ENCODE measurements at regions not wholly inside any gene's neighbourhood (a gene's known extent, or its start where the extent isn't known, plus 50 kb on each side); places are given as distances from the start of the nearest gene placed in this dataset.

DNA sequence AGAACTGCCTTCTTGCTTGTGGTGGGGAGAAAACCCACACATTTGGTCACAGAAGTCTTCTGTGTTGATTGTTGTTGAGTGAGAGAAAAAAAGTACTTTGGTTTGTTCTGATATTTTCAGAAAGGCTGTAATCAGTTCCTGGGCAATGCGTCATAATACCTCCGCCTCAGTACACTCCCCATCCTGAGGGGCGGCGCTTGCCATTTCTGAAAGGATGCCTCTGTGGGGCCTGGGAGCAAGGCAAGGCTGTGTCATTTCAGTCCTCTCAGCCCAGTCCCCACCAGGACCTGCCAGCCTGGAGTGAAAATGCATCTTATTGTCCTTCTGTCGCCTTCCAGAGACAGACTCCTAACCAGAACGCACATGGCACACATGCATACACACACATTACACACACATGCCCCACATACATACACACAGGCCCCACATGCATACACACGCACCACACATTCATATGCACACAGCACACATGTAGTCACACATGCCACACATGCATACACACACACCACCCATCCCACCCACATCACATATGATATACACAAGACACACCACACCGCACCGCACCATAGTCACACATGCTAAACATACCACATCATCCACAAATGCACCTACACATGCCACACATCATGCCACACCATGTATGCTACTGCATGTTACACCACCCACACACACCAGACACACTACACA, 90.0 kb downstream of the CXCL12 start:
- DNase-seq (no peak), ATAC-seq (ENCODE audit: low read depth in 2 of 2) (no peak)
- Mint-ChIP-seq H3K27me3 (peaks cover 17 to 22% (median 19%) of the 10 kb centered on the region in 3 donors), H3K27ac (no peak overlapping the region), H3K4me3 (no peak overlapping the region), H3K36me3 (no peaks in the 10 kb centered on the region), H3K4me1 (no peaks in the 10 kb centered on the region), H3K9me3 (peaks cover 0 to 2% (median 0%) of the 10 kb centered on the region in 7 donors)

DNA sequence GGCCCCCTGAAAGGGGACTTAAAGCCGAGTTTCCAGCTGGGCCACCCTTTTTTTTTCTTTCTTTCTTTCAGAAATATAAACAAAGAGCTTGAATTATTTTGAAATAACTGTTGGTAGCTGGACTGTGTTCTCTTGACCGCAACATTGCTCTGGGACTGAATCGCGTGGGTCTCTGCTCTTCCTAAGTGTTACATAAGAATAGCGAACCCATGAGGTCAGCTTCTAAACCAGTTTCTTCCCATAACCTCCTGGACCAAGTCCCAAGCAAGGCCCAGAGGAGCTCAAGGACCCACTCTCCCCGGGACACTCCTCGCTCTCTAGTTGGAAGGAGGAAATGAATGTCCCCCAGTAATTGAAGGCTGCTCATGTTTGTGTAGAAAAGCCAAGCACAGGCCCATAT, 91.1 kb downstream of the CXCL12 start:
- no peak for DNase-seq
- no peak overlapping the region for H3K4me3 Mint-ChIP-seq
- H3K36me3 Mint-ChIP-seq: no peaks in the 10 kb centered on the region
- H3K27ac Mint-ChIP-seq: no peak overlapping the region
- H3K4me1 Mint-ChIP-seq: no peaks in the 10 kb centered on the region
- peaks cover 0 to 2% (median 0%) of the 10 kb centered on the region in 7 donors for H3K9me3 Mint-ChIP-seq
- no peak for ATAC-seq (ENCODE audit: low read depth in 2 of 2)
- H3K27me3 Mint-ChIP-seq: peaks cover 18 to 27% (median 22%) of the 10 kb centered on the region in 3 donors

DNA sequence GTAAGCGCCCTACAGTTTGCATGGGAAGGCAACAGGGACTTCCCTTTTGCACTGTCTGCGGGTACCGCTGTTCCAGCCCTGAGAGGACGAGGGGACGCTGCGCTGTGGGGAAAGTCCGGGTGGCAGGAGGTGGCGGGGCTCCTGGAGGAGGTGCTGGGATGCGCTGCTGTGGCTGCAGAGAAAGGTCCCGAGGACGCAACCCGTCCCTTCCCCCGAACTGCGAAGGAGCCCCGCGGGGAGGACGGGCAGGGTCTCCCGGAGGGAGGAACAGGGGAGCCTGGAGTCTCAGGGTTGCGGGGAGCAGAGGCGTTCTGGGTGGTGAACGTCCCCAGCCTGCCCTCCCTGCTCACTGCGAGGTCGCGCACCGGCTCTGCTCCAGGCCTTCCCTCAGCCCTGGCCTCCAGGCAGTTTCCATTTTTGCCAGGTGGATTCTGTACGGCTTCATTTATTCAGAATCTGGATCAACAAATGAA, 91.6 kb downstream of the CXCL12 start:
- DNase-seq (no peak), ATAC-seq (ENCODE audit: low read depth in 2 of 2) (no peak)
- Mint-ChIP-seq H3K4me3 (no peak overlapping the region), H3K9me3 (peaks cover 0 to 2% (median 0%) of the 10 kb centered on the region in 7 donors), H3K27ac (no peak overlapping the region), H3K36me3 (no peaks in the 10 kb centered on the region), H3K27me3 (peaks cover 20 to 29% (median 22%) of the 10 kb centered on the region in 3 donors), H3K4me1 (no peaks in the 10 kb centered on the region)

DNA sequence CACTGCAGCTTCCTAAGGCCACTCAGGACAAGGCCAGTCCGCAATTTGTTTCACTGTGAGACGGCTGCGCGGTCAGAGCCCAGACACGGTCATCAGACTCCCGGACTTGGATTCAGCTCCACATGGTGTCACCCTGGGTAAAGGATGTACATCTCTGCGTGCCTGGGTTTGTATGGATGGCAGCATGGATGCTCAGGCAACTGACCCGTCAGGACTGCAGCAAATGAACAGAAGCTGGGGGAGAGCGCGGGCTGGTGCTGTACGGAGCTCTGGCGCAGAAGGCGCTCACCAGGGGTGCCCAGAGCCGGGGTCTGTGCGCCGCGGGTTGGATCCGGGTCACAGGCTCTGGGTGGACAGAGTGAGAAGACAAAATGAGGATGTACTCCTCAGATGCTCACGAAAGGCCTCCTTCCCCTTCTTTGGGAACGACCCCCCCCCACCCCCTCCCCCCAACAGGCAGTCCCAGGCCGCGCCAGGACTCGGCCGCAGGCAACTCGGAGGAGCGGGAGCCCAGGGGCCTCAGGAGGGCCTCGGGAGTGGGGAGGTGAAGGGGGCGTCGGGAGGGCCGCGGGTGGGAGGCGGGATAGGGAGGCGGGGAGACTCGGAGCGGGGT, 92.4 kb downstream of the CXCL12 start:
- Mint-ChIP-seq H3K36me3 (no peaks in the 10 kb centered on the region), H3K27ac (no peak overlapping the region), H3K4me3 (no peak overlapping the region), H3K4me1 (no peaks in the 10 kb centered on the region), H3K27me3 (peaks cover 17 to 29% (median 26%) of the 10 kb centered on the region in 3 donors), H3K9me3 (peaks cover 0 to 2% (median 0%) of the 10 kb centered on the region in 7 donors)
- ATAC-seq (ENCODE audit: low read depth in 2 of 2) (no peak), DNase-seq (no peak)

DNA sequence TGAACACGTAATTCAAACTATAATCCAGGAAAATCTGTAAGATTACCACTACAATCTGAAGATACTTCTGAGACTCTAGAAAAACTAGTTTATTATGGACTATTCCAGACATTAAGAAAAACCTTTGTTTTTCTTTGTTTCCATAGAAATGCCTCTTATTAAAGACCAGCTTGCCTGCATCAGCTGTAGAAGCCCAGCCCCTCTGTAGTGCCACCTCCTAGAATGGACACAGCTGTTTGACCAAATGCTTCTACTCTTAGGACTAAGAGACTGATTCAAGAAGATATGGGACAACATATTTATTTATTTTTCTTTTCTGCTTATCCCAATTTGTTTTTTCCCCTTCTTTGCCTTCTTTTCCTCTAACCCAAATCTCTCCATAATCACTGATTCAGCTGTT, 93.8 kb downstream of the CXCL12 start:
- Mint-ChIP-seq H3K27ac (no peak overlapping the region), H3K36me3 (no peaks in the 10 kb centered on the region), H3K4me1 (no peaks in the 10 kb centered on the region), H3K27me3 (peaks cover 15 to 29% (median 21%) of the 10 kb centered on the region in 3 donors), H3K9me3 (peaks cover 0 to 2% (median 0%) of the 10 kb centered on the region in 7 donors), H3K4me3 (no peak overlapping the region)
- no peak for ATAC-seq (ENCODE audit: low read depth in 2 of 2)
- no peak for DNase-seq

DNA sequence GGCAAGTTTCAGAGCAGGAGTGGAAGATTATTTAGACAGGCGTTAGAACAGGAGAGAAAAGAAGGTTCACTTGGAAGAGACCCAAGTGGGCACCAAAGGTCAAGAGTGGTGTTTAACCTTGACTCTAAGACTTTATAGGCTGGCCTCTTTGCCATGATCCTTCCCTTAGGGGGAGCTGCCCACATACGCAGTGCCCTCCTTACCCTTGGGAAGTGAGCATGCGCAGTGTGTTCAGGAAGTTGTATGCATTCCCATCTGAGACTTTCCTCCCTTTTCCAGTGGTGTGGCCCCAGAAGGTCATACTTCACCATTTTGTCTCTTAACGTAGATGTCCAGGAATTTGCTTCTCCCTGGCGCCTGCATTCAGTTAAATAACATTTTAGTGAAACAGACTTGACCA, 95.8 kb downstream of the CXCL12 start:
- Mint-ChIP-seq H3K27me3 (peaks cover 15 to 35% (median 27%) of the 10 kb centered on the region in 3 donors), H3K27ac (no peak overlapping the region), H3K4me3 (no peak overlapping the region), H3K9me3 (peaks cover 0 to 2% (median 0%) of the 10 kb centered on the region in 7 donors), H3K36me3 (no peaks in the 10 kb centered on the region), H3K4me1 (no peaks in the 10 kb centered on the region)
- ATAC-seq (ENCODE audit: low read depth in 2 of 2) (no peak), DNase-seq (no peak)

DNA sequence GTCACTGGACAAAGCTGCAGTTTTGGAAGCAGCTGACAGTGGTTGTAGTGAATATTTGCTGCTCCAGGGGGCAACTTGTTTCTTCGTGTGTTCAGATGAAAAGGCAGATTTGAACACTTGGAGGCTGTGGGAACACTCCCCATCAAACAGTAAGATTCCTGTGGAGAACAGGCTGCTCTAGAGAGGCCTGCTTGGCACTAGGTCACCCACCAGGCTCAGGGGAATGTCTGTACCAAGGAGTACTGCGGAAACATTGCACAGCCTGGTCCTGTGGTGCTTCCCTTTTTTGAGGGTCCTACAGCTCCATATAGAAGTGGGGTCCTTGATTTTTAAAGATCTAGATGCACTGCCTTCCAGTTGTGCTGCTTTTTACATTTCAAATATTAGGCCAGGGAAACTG, 97.5 kb downstream of the CXCL12 start:
- Mint-ChIP-seq H3K9me3 (peaks cover 0 to 2% (median 0%) of the 10 kb centered on the region in 7 donors), H3K27me3 (peaks cover 13 to 28% (median 27%) of the 10 kb centered on the region in 3 donors), H3K4me1 (no peaks in the 10 kb centered on the region), H3K27ac (no peak overlapping the region), H3K36me3 (no peaks in the 10 kb centered on the region), H3K4me3 (no peak overlapping the region)
- DNase-seq (no peak), ATAC-seq (ENCODE audit: low read depth in 2 of 2) (no peak)

DNA sequence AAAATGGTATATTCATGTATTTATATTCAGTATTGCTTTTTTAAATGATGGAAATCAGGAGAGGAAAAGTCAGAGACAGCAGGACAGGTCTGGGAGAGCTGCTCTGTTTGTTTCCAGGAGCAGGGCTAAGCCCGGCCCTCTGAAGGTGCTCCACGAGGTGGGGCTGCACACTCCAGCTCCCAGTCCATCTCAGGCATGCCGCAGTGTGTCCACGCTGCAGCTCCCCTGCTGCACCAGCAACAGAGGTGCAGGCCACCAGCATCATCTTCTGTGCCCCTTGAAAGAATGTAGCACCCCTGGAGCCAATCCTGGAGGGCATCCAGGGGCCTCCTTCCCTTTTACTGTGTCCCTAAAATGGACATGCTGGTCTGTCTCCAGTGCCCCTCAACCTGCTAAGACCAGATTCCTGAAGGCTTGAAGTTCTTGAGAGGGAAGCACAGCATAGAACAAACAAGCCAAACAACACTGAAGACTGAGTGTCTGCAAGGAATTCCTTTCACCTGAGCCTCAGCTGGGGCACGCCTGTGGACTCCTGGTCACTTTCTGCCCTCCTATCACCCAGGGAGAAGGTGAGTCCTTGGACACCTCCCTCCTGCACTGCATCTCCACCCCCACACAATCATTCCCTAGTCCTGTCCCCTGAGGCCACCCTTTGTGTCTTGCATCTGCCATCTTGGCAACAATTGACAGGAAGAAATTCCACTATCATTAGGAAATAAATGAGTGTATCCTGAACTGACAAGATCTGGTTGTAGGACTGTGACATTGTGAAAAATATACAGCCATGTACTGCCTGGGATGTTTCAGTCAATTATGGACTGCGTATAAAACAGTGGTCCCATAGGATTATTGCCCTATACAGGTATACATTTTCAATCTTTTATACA, 100.5 kb downstream of the CXCL12 start:
- H3K4me3 Mint-ChIP-seq: no peak overlapping the region
- ATAC-seq (ENCODE audit: low read depth in 2 of 2): no peak
- H3K9me3 Mint-ChIP-seq: no peaks in the 10 kb centered on the region
- H3K4me1 Mint-ChIP-seq: no peaks in the 10 kb centered on the region
- no peak overlapping the region for H3K27ac Mint-ChIP-seq
- no peak for DNase-seq
- peaks cover 0 to 17% (median 14%) of the 10 kb centered on the region in 3 donors for H3K27me3 Mint-ChIP-seq
- H3K36me3 Mint-ChIP-seq: no peaks in the 10 kb centered on the region

DNA sequence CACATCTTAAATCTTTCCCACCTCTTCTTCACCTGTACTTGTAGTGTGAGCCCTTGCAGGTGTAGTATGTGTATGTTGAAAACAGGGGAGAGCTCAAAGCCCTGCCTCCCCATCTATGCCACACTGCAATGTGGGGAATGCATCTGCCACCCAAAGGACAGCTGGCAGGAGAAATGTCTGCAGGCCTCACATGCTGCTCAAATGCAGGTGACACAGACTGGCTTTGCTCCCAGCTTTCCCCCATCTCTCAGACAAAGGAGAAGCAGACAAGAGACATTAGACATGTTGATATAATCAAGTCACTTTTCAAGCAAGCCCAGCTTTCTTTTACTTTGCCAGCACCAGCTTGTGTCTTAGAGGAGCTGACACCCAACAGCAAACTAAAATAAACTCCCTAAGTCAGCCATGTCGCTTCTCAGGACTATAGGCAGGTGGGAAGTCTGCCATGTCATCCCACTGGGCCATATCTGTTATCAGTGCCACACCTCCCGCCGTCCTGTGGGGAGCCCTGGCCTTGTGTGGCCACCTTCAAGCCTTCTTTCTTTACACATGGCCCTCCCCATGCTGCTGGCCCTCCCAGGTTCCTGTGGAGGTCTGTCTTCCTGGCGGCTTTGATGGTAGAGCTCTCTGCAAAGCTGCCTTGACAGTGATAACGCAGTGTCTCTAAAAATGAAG, 102.1 kb downstream of the CXCL12 start:
- ATAC-seq (ENCODE audit: low read depth in 2 of 2) (no peak), DNase-seq (no peak)
- Mint-ChIP-seq H3K4me3 (no peak overlapping the region), H3K36me3 (no peaks in the 10 kb centered on the region), H3K4me1 (no peaks in the 10 kb centered on the region), H3K27me3 (peaks cover 0 to 8% (median 6%) of the 10 kb centered on the region in 3 donors), H3K9me3 (peaks cover 0 to 3% (median 1%) of the 10 kb centered on the region in 7 donors), H3K27ac (no peak overlapping the region)

DNA sequence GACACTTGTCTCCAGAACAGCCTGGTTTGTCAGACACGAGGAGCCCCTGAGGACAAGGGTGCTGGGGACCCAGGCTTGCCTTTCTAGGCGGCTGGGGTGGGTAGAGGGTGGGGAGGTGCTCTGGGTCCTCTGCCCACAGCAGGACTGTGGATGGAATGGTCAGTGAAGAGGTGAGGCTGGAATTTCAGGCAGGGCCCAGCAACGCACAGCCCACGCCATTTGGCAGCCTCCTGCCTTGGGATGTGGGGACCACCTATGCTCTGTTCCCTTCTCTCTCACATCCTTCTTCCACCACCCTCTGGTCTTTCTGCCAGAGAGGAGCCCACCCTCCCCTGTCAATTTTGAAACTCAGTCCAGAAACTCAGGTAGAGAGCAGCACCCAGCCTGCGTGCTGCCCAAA, 103.2 kb downstream of the CXCL12 start:
- no peaks in the 10 kb centered on the region for H3K36me3 Mint-ChIP-seq
- no peak overlapping the region for H3K4me3 Mint-ChIP-seq
- H3K9me3 Mint-ChIP-seq: peaks cover 0 to 12% (median 3%) of the 10 kb centered on the region in 7 donors
- peaks cover 0 to 6% (median 6%) of the 10 kb centered on the region in 3 donors for H3K27me3 Mint-ChIP-seq
- DNase-seq (no peak), ATAC-seq (ENCODE audit: low read depth in 2 of 2) (no peak)
- H3K4me1 Mint-ChIP-seq: no peaks in the 10 kb centered on the region
- no peak overlapping the region for H3K27ac Mint-ChIP-seq

DNA sequence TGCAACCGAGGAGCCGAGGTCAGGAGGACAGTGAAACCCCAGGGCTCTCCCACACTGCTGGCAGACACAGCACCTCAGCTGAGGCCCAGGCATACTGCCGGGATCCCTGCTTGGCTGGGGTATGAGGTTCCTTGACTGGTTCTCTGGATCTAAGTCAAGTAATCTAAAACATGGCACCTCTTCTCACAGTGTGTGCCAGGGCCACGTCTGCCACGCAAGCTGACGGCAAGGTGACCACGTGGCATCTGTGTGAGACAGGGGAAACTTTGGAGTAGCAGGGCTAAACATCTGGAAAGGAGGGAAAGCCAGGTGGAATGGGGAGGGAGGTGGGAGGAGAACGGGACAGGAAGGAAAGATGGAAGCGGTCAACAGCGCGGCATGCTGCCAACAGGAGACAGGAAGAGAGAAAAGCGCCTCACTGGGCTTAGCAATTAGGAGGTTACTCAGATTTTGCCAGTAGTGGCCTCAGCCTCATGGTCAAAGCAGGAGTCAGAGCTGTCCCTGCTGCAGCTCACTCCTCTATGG, 103.7 kb downstream of the CXCL12 start:
- peaks cover 0 to 17% (median 6%) of the 10 kb centered on the region in 7 donors for H3K9me3 Mint-ChIP-seq
- no peak overlapping the region for H3K27ac Mint-ChIP-seq
- no peaks in the 10 kb centered on the region for H3K36me3 Mint-ChIP-seq
- peaks cover 0 to 6% (median 6%) of the 10 kb centered on the region in 3 donors for H3K27me3 Mint-ChIP-seq
- ATAC-seq (ENCODE audit: low read depth in 2 of 2) (no peak), DNase-seq (no peak)
- H3K4me3 Mint-ChIP-seq: peak overlapping the region in 1 of 8 donors; percentile 30
- no peaks in the 10 kb centered on the region for H3K4me1 Mint-ChIP-seq

DNA sequence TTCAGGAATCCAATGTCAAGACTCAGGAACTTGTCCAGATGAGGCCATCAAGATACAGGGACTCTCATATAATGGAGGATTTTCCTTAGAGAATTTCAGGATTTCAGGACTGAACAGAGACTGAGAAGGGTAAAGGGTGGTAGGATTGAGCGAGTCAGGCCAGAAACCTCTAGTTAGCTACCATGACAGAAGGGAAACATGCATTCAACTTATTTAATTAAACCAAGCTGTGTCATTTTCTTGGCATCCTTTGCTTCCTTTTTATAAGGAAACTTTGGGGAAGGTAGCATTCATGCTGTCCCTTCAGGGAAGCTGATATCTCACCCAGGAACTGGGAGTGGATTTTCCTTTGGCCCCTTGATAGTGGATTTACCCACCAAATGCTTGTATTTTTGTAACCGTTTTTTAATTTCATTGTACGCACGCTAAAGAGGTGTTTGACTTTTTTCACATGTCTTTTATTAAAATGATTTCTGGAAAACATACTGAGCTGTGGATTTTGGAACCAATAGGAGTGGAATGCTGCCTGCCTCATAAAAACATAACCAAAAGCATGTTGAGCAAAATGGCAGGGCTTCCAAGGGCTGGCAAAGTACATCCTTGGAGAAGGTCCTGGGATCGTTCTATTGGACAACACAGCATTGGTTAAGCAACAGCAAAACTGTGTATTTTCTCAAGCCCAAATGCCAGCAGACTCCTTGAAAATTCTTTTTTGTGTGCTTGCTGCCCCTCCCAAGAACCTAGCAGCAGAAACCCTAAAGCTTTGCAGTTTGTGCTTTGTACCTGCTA, 104.5 kb downstream of the CXCL12 start:
- H3K27me3 Mint-ChIP-seq: peaks cover 0 to 6% (median 6%) of the 10 kb centered on the region in 3 donors
- no peaks in the 10 kb centered on the region for H3K4me1 Mint-ChIP-seq
- no peaks in the 10 kb centered on the region for H3K36me3 Mint-ChIP-seq
- H3K27ac Mint-ChIP-seq: no peak overlapping the region
- DNase-seq (no peak), ATAC-seq (ENCODE audit: low read depth in 2 of 2) (no peak)
- no peak overlapping the region for H3K4me3 Mint-ChIP-seq
- H3K9me3 Mint-ChIP-seq: peaks cover under 1 to 20% (median 12%) of the 10 kb centered on the region in 7 donors
